ENCODE measurements at regions not wholly inside any gene's neighbourhood (a gene's known extent, or its start where the extent isn't known, plus 50 kb on each side); places are given as distances from the start of the nearest gene placed in this dataset.

DNA sequence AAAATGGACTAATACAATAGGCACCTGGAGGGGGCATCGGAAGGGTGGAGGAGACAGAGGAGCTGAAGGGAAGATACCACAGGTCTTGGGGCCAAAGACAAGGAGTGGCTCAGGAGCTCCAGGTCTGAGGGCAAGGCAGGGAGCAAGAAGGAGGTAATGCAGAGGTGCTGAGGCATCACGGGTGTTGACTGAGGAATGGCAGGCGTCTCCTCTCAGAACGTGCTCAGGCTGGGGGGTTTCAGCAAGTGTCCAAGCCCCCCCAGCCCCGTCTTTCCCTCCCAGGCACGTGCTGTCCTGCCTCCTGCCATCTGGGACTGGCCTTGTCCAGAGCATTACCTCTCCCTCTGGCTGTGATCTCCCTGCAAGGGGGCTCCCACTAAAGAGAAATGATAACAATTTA is 265.4 kb downstream of the DCDC2C start:
- Histone ChIP-seq H3K36me3 (ENCODE audit: control insufficient read depth in 2 of 2, insufficient read depth in 2 of 2, low read length in 1 of 2) (no peaks in the 10 kb centered on the region), H3K9me3 (ENCODE audit: control insufficient read depth in 2 of 2, insufficient read depth in 1 of 2, low read length in 1 of 2) (peaks cover 4 to 10% of the 10 kb centered on the region in 2 donors), H3K4me3 (ENCODE audit: low read length in 2 of 2) (no peak overlapping the region), H3K4me1 (ENCODE audit: control insufficient read depth in 2 of 2, insufficient read depth in 2 of 2, low read length in 2 of 2) (no peaks in the 10 kb centered on the region), H3K27me3 (ENCODE audit: control insufficient read depth in 2 of 2, insufficient read depth in 1 of 2, low read length in 1 of 2) (no peaks in the 10 kb centered on the region), H3K27ac (ENCODE audit: low read depth in 1 of 2, low read length in 1 of 2) (no peak overlapping the region)
- no peak for DNase-seq (ENCODE audit: low read depth in 6 of 9, low spot score in 9 of 9)
- WGBS: 82% methylated on average over 6 of the region's 6 CpGs

DNA sequence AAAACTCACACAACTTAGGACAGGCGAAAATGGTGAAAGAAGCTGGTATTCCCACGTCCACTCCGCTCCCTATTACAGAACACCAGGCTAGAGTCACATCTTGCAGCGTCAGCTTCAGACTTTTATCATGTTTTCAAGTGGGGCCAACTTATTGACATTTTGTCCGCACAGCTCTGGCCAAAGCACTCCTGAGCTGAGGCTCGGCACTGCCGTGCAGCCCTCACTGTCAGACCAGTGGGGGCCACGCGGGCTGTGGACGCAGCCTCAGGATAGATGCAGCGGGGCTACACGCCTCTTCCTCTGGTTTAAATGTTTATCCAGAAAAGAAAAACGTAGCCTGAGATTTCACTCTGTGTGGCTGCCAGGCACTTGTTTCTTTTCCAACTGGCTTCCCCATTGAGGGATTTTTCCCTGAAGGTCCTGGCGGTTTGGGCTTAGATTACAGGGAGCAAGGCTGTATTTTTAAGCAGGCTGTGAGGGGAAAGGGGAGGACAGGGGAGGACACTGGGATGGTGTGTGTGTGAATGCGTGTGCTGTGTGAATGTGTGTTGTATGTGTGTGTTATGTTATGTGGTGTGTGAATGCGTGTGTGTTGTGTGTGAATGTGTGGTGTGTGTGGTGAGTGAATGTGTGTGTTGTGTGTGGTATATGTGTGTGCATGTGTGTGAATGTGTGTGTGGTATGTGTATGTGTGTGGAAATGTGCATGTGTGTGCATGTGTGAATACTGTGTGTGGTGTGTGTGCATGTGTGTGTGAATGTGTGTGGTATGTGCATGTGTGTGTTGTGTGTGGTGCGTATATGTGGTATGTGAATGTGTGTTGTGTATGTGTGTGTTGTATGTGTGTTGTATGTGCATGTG is 267.6 kb downstream of the DCDC2C start:
- H3K4me1 ChIP-seq (ENCODE audit: control insufficient read depth in 2 of 2, insufficient read depth in 2 of 2, low read length in 2 of 2): no peaks in the 10 kb centered on the region
- H3K36me3 ChIP-seq (ENCODE audit: control insufficient read depth in 2 of 2, insufficient read depth in 2 of 2, low read length in 1 of 2): no peaks in the 10 kb centered on the region
- H3K27me3 ChIP-seq (ENCODE audit: control insufficient read depth in 2 of 2, insufficient read depth in 1 of 2, low read length in 1 of 2): no peaks in the 10 kb centered on the region
- H3K4me3 ChIP-seq (ENCODE audit: low read length in 2 of 2): no peak overlapping the region
- DNase-seq (ENCODE audit: low read depth in 6 of 9, low spot score in 9 of 9): no peak
- H3K27ac ChIP-seq (ENCODE audit: low read depth in 1 of 2, low read length in 1 of 2): no peak overlapping the region
- WGBS: 88% methylated on average over 17 of the region's 17 CpGs
- peaks cover 4 to 10% of the 10 kb centered on the region in 2 donors for H3K9me3 ChIP-seq (ENCODE audit: control insufficient read depth in 2 of 2, insufficient read depth in 1 of 2, low read length in 1 of 2)

DNA sequence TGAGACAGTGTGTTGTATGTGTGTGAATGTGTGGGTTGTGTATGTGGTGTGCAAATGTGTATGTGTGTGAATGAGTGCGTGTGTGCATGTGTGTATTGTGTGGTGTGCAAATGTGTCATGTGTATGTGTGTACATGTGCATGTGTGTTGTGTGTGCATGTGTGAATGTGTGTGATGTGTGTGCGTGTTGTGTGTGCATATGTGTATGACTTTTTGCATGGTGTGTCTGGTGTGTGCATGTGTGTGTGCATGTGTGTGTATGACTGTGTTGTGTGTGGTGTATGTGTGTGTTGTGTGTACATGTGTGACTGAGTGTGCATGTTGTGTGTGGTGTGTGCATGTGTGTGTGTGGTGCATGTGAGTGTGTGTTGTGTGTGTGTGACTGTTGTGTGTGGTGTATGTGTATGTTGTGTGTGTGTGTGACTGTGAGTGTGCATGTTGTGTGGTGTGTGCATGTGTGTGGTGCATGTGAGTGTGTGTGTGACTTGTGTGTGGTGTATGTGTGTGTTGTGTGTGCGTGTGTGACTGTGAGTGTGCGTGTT is 268.3 kb downstream of the DCDC2C start:
- WGBS: 98% methylated on average over 4 of the region's 4 CpGs
- no peaks in the 10 kb centered on the region for H3K4me1 ChIP-seq (ENCODE audit: control insufficient read depth in 2 of 2, insufficient read depth in 2 of 2, low read length in 2 of 2)
- no peak overlapping the region for H3K4me3 ChIP-seq (ENCODE audit: low read length in 2 of 2)
- H3K36me3 ChIP-seq (ENCODE audit: control insufficient read depth in 2 of 2, insufficient read depth in 2 of 2, low read length in 1 of 2): no peaks in the 10 kb centered on the region
- H3K9me3 ChIP-seq (ENCODE audit: control insufficient read depth in 2 of 2, insufficient read depth in 1 of 2, low read length in 1 of 2): peaks cover 4 to 10% of the 10 kb centered on the region in 2 donors
- H3K27me3 ChIP-seq (ENCODE audit: control insufficient read depth in 2 of 2, insufficient read depth in 1 of 2, low read length in 1 of 2): no peaks in the 10 kb centered on the region
- DNase-seq (ENCODE audit: low read depth in 6 of 9, low spot score in 9 of 9): no peak
- no peak overlapping the region for H3K27ac ChIP-seq (ENCODE audit: low read depth in 1 of 2, low read length in 1 of 2)

DNA sequence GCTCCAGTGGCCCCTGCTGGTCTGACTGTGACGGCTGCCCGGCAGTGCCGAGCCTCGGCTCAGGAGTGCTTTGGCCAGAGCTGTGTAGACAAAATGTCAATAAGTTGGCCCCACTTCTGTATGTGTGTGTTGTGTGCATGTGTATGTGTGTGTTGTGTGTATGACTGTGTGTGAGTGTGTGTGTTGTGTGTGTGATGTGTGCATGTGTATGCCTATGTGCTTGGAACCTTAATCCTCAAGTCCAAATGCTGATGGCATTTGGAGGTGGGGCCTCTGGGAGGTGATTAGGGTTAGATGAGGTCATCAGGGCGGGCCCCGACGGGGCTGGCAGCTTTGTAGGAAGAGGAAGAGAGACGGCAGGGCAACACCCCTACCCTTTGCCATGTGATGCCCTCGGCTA is 269.0 kb downstream of the DCDC2C start:
- Histone ChIP-seq H3K36me3 (ENCODE audit: control insufficient read depth in 2 of 2, insufficient read depth in 2 of 2, low read length in 1 of 2) (no peaks in the 10 kb centered on the region), H3K4me3 (ENCODE audit: low read length in 2 of 2) (no peak overlapping the region), H3K27me3 (ENCODE audit: control insufficient read depth in 2 of 2, insufficient read depth in 1 of 2, low read length in 1 of 2) (no peaks in the 10 kb centered on the region), H3K9me3 (ENCODE audit: control insufficient read depth in 2 of 2, insufficient read depth in 1 of 2, low read length in 1 of 2) (peaks cover 4 to 10% of the 10 kb centered on the region in 2 donors), H3K27ac (ENCODE audit: low read depth in 1 of 2, low read length in 1 of 2) (no peak overlapping the region), H3K4me1 (ENCODE audit: control insufficient read depth in 2 of 2, insufficient read depth in 2 of 2, low read length in 2 of 2) (no peaks in the 10 kb centered on the region)
- no peak for DNase-seq (ENCODE audit: low read depth in 6 of 9, low spot score in 9 of 9)
- WGBS: 78% methylated on average over 9 of the region's 9 CpGs

DNA sequence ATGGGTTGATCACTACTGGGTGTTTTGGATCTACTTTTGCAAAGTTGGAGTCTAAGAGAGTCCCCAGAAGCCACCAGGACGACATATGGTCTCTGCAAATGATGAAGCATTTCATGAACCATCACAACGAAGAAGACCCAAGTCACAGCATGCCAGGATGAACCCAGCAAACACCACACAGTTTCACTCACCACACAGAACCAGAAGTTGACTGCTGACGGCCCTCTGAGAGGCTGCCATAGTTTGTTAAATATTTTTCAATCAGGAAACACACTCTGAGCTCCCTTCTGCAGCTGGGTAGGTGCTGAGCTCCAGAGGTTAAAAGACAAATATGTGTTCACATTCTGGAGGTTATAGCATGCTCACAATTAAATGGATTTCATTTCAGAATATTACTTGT is 271.4 kb downstream of the DCDC2C start:
- Histone ChIP-seq H3K36me3 (ENCODE audit: control insufficient read depth in 2 of 2, insufficient read depth in 2 of 2, low read length in 1 of 2) (no peaks in the 10 kb centered on the region), H3K4me3 (ENCODE audit: low read length in 2 of 2) (no peak overlapping the region), H3K9me3 (ENCODE audit: control insufficient read depth in 2 of 2, insufficient read depth in 1 of 2, low read length in 1 of 2) (peaks cover 4 to 10% of the 10 kb centered on the region in 2 donors), H3K27me3 (ENCODE audit: control insufficient read depth in 2 of 2, insufficient read depth in 1 of 2, low read length in 1 of 2) (no peaks in the 10 kb centered on the region), H3K27ac (ENCODE audit: low read depth in 1 of 2, low read length in 1 of 2) (no peak overlapping the region), H3K4me1 (ENCODE audit: control insufficient read depth in 2 of 2, insufficient read depth in 2 of 2, low read length in 2 of 2) (no peaks in the 10 kb centered on the region)
- DNase-seq (ENCODE audit: low read depth in 6 of 9, low spot score in 9 of 9): no peak
- WGBS: 76% methylated on average over 3 of the region's 3 CpGs

DNA sequence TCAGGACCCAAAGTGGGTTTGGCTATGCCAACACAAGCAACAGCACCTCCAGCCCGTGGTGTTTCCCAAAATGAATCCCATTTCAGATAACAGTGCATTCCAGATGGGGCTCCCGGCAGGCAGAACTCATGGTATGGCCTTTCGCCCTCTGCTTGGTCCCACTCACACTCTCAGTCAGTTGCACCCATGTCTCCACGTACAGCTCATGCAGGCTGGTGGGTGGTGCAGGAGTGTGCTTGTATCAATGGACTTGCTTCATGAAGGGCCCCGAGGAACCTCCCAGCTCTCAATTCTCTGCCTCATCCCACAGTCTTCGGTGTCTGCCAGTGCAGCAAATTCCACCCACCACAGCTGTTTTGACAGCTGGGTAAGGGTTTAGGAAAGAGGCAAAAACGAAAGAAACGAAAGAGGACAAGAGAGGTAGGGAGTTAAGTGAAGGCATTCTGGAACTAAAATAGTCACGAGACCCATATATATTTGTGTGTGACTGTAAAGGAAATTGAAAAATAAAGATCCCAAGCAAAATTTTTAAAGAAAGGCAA is 278.1 kb downstream of the DCDC2C start:
- Histone ChIP-seq H3K36me3 (ENCODE audit: control insufficient read depth in 2 of 2, insufficient read depth in 2 of 2, low read length in 1 of 2) (no peaks in the 10 kb centered on the region), H3K4me1 (ENCODE audit: control insufficient read depth in 2 of 2, insufficient read depth in 2 of 2, low read length in 2 of 2) (no peaks in the 10 kb centered on the region), H3K9me3 (ENCODE audit: control insufficient read depth in 2 of 2, insufficient read depth in 1 of 2, low read length in 1 of 2) (no peaks in the 10 kb centered on the region), H3K4me3 (ENCODE audit: low read length in 2 of 2) (no peak overlapping the region), H3K27ac (ENCODE audit: low read depth in 1 of 2, low read length in 1 of 2) (no peak overlapping the region), H3K27me3 (ENCODE audit: control insufficient read depth in 2 of 2, insufficient read depth in 1 of 2, low read length in 1 of 2) (no peaks in the 10 kb centered on the region)
- no peak for DNase-seq (ENCODE audit: low read depth in 6 of 9, low spot score in 9 of 9)
- WGBS: 92% methylated on average over 9 of the region's 9 CpGs

DNA sequence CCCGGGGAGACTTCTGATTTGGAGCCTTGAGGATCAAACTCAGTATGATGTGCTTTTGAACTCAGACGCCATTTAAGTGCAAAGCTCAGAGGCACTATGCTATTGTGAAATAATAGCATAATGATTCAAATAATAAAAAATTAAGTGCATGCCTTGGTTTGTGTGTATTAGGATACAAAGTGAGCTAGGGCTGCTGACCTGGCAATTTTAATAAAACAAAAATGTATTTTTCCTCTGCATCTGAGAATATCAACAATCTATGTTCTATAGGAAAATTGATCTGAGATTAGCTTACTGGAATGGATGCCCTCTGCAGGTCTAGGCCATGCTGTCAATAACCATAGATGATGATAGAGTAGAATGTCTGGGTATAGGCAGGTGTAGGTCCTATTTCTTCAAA is 278.8 kb downstream of the DCDC2C start:
- no peaks in the 10 kb centered on the region for H3K27me3 ChIP-seq (ENCODE audit: control insufficient read depth in 2 of 2, insufficient read depth in 1 of 2, low read length in 1 of 2)
- 93% methylated on average over 2 of the region's 2 CpGs for WGBS
- H3K4me1 ChIP-seq (ENCODE audit: control insufficient read depth in 2 of 2, insufficient read depth in 2 of 2, low read length in 2 of 2): no peaks in the 10 kb centered on the region
- no peak overlapping the region for H3K27ac ChIP-seq (ENCODE audit: low read depth in 1 of 2, low read length in 1 of 2)
- H3K36me3 ChIP-seq (ENCODE audit: control insufficient read depth in 2 of 2, insufficient read depth in 2 of 2, low read length in 1 of 2): no peaks in the 10 kb centered on the region
- DNase-seq (ENCODE audit: low read depth in 6 of 9, low spot score in 9 of 9): no peak
- no peaks in the 10 kb centered on the region for H3K9me3 ChIP-seq (ENCODE audit: control insufficient read depth in 2 of 2, insufficient read depth in 1 of 2, low read length in 1 of 2)
- H3K4me3 ChIP-seq (ENCODE audit: low read length in 2 of 2): no peak overlapping the region

DNA sequence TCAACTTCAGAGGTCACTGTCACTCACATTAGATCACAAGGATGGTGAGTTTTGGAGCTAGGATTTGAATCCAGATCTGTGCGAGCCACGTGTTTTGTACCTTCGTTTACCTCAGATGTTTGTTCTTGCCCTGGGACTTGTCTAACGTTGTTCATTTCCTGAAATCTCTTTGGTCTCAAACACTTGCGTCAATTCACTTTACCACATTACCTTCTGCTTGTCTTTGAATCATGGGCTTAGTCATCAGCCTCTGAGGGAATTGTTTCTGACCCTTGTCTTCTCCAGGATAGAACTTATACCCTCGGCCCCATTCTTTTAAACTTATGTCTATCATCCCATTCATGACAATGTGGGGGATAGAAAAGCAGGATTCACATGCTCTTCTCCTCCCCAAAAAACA is 282.7 kb downstream of the DCDC2C start:
- Histone ChIP-seq H3K9me3 (ENCODE audit: control insufficient read depth in 2 of 2, insufficient read depth in 1 of 2, low read length in 1 of 2) (peaks cover 0 to 6% of the 10 kb centered on the region in 2 donors), H3K36me3 (ENCODE audit: control insufficient read depth in 2 of 2, insufficient read depth in 2 of 2, low read length in 1 of 2) (no peaks in the 10 kb centered on the region), H3K27me3 (ENCODE audit: control insufficient read depth in 2 of 2, insufficient read depth in 1 of 2, low read length in 1 of 2) (no peaks in the 10 kb centered on the region), H3K4me1 (ENCODE audit: control insufficient read depth in 2 of 2, insufficient read depth in 2 of 2, low read length in 2 of 2) (no peaks in the 10 kb centered on the region), H3K4me3 (ENCODE audit: low read length in 2 of 2) (no peak overlapping the region), H3K27ac (ENCODE audit: low read depth in 1 of 2, low read length in 1 of 2) (no peak overlapping the region)
- no peak for DNase-seq (ENCODE audit: low read depth in 6 of 9, low spot score in 9 of 9)
- 92% methylated on average over 6 of the region's 6 CpGs for WGBS

DNA sequence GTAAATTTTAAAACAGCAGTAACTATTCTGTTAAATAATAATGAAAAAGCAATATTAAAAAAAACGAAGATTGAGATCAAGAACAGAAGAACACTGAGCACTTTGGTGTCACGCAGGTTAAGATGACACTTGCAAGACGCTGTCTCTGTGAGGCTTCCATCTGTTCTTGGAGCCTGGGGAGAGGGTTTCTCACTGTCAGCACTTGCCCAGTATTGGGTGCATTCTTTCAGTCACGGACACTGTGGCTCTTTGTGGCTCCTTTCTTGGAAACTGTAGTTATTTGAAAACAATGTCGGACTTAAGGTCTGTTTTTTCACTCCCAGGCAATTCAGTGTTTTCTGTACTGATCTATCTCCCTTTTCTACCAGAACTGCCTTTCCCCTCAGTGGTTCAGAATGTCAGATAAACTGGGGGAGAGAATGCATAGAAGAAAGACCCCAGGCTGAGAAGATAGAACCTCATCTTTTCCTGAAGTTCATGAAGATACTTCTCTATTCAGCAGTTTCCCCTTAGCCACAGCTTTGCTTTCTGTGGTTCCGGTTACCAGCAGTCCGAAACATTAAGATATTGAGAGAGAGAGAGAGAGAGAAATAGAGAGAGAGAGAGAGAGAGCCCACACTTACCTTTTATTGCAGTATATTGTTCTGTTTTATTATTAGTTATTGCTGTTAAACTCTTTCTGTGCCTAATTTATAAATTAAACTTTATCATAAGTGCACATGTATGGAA is 283.3 kb downstream of the DCDC2C start:
- no peak overlapping the region for H3K27ac ChIP-seq (ENCODE audit: low read depth in 1 of 2, low read length in 1 of 2)
- no peaks in the 10 kb centered on the region for H3K4me1 ChIP-seq (ENCODE audit: control insufficient read depth in 2 of 2, insufficient read depth in 2 of 2, low read length in 2 of 2)
- no peaks in the 10 kb centered on the region for H3K27me3 ChIP-seq (ENCODE audit: control insufficient read depth in 2 of 2, insufficient read depth in 1 of 2, low read length in 1 of 2)
- WGBS: 88% methylated on average over 7 of the region's 7 CpGs
- peaks cover 0 to 6% of the 10 kb centered on the region in 2 donors for H3K9me3 ChIP-seq (ENCODE audit: control insufficient read depth in 2 of 2, insufficient read depth in 1 of 2, low read length in 1 of 2)
- DNase-seq (ENCODE audit: low read depth in 6 of 9, low spot score in 9 of 9): no peak
- no peak overlapping the region for H3K4me3 ChIP-seq (ENCODE audit: low read length in 2 of 2)
- H3K36me3 ChIP-seq (ENCODE audit: control insufficient read depth in 2 of 2, insufficient read depth in 2 of 2, low read length in 1 of 2): no peaks in the 10 kb centered on the region
